Peyer's patch (tissue), 4 donors: ENCODE measurements at regions not wholly inside any gene's neighbourhood (a gene's known extent, or its start where the extent isn't known, plus 50 kb on each side); places are given as distances from the start of the nearest gene placed in this dataset.

ENCODE experiments used
- DNase-seq, 3 donors: peaks; one replicate each; pipeline ENCODE4 v3.0.0-alpha.2; 2017 to 2019
- H3K27ac ChIP-seq, 4 donors: fragments of 200-600 bp; sonication (generic); one replicate each; pipeline ENCODE4 v1.5.1; 2016 to 2019
- H3K27me3 ChIP-seq, 2 donors: fragments of 200-600 bp; sonication (generic); one replicate each; pipeline ENCODE4 v1.5.1; 2019
- H3K36me3 ChIP-seq, 3 donors: fragments of 200-600 bp; sonication (generic); one replicate each; pipeline ENCODE4 v1.5.1; 2016 to 2019
- H3K4me1 ChIP-seq, 4 donors: fragments of 200-600 bp; sonication (generic); one replicate each; pipeline ENCODE4 v1.5.1; 2016 to 2019
- H3K4me3 ChIP-seq, 4 donors: fragments of 200-600 bp; sonication (generic); 1 replicate in 3 of 4; 2 replicates in 1 of 4; pipeline ENCODE4 v1.5.1; 2016 to 2019; ENCODE audit warnings: mild to moderate bottlenecking in 1 of 4
- H3K9me3 ChIP-seq, 4 donors: fragments of 200-600 bp; sonication (generic); one replicate each; pipeline ENCODE4 v1.5.1; 2016 to 2019; ENCODE audit warnings: mild to moderate bottlenecking in 1 of 4
- CTCF ChIP-seq, 6 experiments: fragments of 450-650 bp in 4 of 6; fragments of 200-600 bp in 2 of 6; sonication (generic) in 1 of 6; IDR thresholded peaks; one replicate each; pipeline ENCODE4 v1.5.1; 2017 to 2019; ENCODE audit warnings: antibody characterized with exemption in 6 of 6, mild to moderate bottlenecking in 3 of 6, moderate library complexity in 1 of 6
- POLR2A ChIP-seq, 2 donors: fragments of 450-650 bp; IDR thresholded peaks; one replicate each; pipeline ENCODE4 v1.5.1; 2017; ENCODE audit warnings: antibody characterized with exemption in 2 of 2, mild to moderate bottlenecking in 2 of 2, moderate library complexity in 2 of 2

DNA sequence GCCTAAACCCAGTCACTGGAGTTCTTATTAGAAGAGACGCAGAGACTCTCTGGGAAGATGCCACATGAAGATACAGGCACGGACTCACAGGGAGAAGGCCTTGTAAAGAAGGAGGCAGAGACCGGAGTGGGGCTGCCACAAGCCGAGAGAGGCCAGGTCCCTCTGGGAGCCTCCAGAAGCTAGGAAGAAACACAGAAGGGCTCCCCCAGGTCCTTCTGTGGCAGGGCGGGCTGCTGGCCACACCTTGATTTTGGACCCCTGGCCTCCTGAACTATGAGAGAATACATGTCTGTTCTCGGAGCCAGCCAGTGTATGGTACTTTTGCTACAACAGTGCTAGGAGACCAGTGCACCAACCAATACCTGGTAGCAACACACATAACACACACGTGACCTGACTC, 140.1 kb upstream of the SPACA7 start:
- H3K27ac ChIP-seq = no peak overlapping the region
- no peaks in the 10 kb centered on the region for H3K4me1 ChIP-seq
- DNase-seq = peak in 1 of 3 donors; percentile 2
- H3K4me3 ChIP-seq = no peak overlapping the region
- TF ChIP-seq CTCF (IDR thresholded peaks at IDR 0.05) (no peak), POLR2A (IDR thresholded peaks at IDR 0.05) (no peak)
- no peaks in the 10 kb centered on the region for H3K36me3 ChIP-seq
- no peaks in the 10 kb centered on the region for H3K27me3 ChIP-seq
- H3K9me3 ChIP-seq = no peaks in the 10 kb centered on the region

DNA sequence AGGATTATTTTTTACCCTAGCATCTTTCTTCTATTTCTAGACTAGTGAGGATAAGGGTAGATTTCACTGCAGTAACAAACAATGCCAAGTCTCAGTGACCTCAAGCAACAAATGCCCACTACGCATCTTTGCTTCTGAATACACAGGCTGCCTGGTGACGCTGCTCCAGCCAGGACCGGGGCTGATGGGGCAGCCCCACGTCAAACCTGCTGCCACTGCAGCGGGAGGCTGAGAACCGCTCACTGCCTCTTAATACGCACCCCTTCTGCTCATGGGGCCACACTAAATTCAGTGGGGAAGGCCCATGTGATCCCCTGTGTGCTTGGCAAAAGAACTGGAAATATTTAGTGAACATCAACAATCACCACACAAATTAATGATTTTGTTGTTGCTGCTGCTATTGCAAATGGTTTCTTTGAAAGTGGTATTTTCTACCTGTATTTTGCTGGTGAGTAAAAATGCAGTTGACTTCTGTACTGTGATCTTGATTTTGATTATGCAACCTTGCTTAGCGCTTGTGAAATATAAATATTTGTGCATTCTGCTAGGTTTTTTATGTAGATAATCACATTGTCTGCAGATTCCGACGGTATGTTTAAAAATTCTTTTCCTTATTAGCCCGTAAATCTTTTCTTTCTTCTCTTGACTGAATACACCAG, 139.5 kb upstream of the SPACA7 start:
- Histone ChIP-seq H3K4me3 (no peak overlapping the region), H3K4me1 (no peaks in the 10 kb centered on the region), H3K27me3 (no peaks in the 10 kb centered on the region), H3K9me3 (no peaks in the 10 kb centered on the region), H3K27ac (no peak overlapping the region), H3K36me3 (no peaks in the 10 kb centered on the region)
- DNase-seq = peak in 1 of 3 donors; percentile 14
- TF ChIP-seq POLR2A (IDR thresholded peaks at IDR 0.05) = no peak
- TF ChIP-seq CTCF (IDR thresholded peaks at IDR 0.05) = no peak

DNA sequence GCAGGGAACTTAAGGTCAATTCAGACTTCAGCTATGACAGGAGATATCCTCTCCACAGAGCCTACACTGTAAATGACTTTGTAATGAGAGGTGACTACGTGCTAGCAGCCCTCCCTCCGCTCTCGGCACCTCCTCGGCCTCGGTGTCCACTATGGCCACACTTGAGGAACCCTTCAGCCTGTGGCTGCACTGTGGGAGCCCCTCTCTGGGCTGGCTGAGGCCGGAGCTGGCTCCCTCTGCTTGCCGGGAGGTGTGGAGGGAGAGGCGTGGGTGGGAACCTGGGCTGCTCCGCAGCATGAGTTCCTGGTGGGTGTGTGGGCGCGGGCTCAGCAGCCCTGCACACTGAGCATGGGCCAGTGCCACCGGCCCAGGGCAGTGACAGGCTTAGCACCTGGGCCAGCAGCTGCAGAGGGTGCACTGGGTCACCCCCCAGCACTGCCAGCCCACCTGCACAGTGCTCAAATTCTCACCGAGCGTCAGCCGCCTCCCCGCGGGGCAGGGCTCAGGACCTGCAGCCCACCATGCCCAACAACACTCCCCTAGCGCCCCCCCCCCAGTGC, 137.6 kb upstream of the SPACA7 start:
- Histone ChIP-seq H3K9me3 (no peaks in the 10 kb centered on the region), H3K4me1 (no peaks in the 10 kb centered on the region), H3K4me3 (no peak overlapping the region), H3K36me3 (no peaks in the 10 kb centered on the region), H3K27me3 (no peaks in the 10 kb centered on the region), H3K27ac (no peak overlapping the region)
- no peak for TF ChIP-seq POLR2A (IDR thresholded peaks at IDR 0.05)
- TF ChIP-seq CTCF (IDR thresholded peaks at IDR 0.05) = no peak
- DNase-seq = peak in 1 of 3 donors; percentile 15

DNA sequence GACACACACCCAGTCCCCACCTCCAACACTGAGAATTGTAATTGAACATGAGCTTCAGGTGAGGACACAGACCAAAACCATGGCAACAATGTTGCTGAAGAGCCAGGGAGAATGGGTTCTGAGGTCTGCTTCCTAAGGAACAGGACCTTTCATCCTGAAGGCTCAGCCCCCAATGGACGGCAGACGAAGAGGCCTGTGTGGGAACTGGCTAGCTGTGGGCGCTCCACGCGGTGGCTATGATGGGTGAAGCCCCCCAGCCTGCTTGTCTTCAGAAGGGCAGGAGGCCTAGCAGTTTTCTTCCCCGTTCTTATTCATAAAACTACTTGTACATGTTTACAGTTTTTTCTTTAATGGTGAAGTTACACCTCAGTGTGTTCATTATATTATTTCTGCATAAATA, 136.1 kb upstream of the SPACA7 start:
- Histone ChIP-seq H3K4me3 (no peak overlapping the region), H3K27ac (no peak overlapping the region), H3K4me1 (no peaks in the 10 kb centered on the region), H3K36me3 (no peaks in the 10 kb centered on the region), H3K27me3 (no peaks in the 10 kb centered on the region), H3K9me3 (no peaks in the 10 kb centered on the region)
- no peak for DNase-seq
- TF ChIP-seq POLR2A (IDR thresholded peaks at IDR 0.05) = no peak
- TF ChIP-seq CTCF (IDR thresholded peaks at IDR 0.05) = no peak

DNA sequence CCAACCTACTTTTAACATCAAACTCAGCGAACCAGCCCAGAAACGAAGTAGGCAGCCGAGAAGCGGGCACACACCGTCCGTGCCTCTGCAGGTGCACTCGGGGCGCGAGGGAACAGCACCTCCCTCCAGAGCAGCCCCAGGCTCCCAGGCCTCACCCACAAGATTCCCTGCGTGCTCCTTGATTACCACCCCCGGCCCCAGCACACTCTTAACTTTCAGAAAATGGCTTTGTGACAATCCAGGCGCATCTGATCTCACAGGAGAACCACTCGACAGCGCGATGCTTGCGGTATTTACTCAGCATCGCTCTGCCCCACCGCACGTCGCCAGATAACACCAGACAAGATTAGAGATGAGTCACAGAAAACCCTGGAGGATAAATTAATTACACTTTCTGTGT, 134.9 kb upstream of the SPACA7 start:
- TF ChIP-seq POLR2A (IDR thresholded peaks at IDR 0.05) (no peak), CTCF (IDR thresholded peaks at IDR 0.05) (no peak)
- H3K4me1 ChIP-seq = no peaks in the 10 kb centered on the region
- H3K9me3 ChIP-seq = no peaks in the 10 kb centered on the region

More for the DNA sequence above, 134.9 kb upstream of the SPACA7 start:
- DNase-seq = no peak
- no peaks in the 10 kb centered on the region for H3K27me3 ChIP-seq
- H3K36me3 ChIP-seq = no peaks in the 10 kb centered on the region
- no peak overlapping the region for H3K4me3 ChIP-seq
- no peak overlapping the region for H3K27ac ChIP-seq
